Fibroblast of skin of left quadriceps (primary cell): ENCODE measurements at regions not wholly inside any gene's neighbourhood (a gene's known extent, or its start where the extent isn't known, plus 50 kb on each side); places are given as distances from the start of the nearest gene placed in this dataset.
"Not testable (repeated sequence)": the region's sequence is repeated elsewhere in the genome, so short reads cannot be mapped to it uniquely, and the experiment has no call there.

Experiments used
- DNase-seq, 2 experiments: peaks; one replicate each; pipeline ENCODE4 v3.0.0-alpha.2; 2013; ENCODE audit warnings: low read depth in 2 of 2

DNA sequence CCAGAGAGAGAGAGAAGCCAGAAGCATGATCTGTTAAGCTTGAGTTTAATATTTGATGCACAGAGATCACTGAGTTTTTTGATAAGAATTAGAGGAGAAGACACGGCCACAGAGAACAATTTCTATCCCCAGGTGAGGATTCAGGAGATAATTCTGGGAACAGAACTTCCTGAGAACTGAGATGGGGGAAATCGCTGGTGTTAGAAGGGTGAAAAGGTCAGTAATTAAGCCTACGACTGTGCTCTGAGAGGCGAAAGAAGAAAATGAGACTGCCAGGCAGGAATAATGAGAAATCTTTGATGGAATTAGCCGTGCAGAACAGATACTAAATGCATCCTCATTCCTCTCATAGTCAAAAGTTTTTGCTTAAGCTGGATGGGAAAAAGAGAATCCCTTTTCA, 61.9 kb upstream of the EEF2KMT start:
- not testable (repeated sequence) for DNase-seq

- DNase-seq = no peak
These were observed 60.9 kb upstream of the EEF2KMT start for GRCh38 chr16:5158494-5158893.

DNA sequence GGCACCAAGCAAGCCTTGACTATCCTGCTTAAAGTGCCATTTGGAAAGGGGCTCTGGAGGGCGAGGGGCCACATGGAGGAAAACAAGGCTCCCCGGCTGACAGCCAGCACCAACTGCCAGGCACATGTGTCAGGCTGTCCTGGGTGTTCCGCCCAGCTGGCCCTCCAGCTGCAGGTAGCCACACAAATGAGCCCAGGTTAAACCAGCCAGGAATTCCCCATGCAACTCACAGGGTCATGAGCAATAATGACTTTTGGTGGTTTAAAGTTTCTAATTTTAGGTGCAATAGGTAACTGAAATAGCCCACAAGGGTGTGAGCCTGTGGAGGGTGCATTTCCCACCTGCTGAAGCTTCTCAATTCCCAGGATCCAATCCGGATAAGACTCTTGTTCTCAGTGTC, 58.9 kb upstream of the EEF2KMT start:
- not testable (repeated sequence) for DNase-seq

DNA sequence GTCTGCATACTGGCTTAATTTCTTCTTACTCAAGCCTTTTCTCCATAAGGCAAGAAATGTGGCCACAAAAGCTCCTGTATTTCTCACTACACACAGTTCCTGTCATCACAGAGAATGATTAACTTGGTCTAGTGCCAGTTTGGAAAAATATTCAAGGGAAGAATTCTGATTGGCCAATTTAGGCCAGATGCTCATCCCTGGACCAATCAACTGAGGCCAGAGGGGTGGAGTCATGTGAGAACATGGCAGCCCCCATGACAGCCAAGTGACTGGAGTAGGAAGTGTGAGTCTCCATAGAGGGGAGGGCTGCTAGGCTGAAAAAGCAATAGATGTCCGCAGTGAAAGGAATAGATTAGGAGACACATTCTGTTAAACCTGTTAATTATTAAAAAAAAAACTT, 56.4 kb upstream of the EEF2KMT start:
- DNase-seq = not testable (repeated sequence)

DNA sequence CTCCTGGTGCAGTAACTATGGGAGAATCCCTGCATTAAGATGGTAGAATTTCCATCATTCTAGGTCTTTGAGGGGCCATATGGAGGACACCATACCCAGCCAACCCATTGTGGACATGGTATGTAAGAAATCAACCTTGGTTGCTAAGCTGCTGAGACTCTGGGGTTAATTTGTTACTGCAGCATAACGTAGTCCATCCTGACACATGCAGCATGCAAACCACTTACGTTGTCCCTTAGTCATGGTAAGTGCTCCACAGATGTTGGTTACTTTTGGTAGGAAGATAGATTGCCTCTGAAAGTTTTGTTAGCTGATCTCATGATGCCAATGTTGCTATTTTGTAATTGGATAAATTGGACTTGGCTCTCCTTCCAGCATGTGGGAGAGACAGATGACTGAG, 53.8 kb upstream of the EEF2KMT start:
- not testable (repeated sequence) for DNase-seq
